Effector CD4-positive, alpha-beta T cell (primary cell): ENCODE measurements at regions not wholly inside any gene's neighbourhood (a gene's known extent, or its start where the extent isn't known, plus 50 kb on each side); places are given as distances from the start of the nearest gene placed in this dataset.

Experiments used
- DNase-seq: peaks from one replicate; pipeline ENCODE4 v3.0.0-alpha.2; 2020

DNA sequence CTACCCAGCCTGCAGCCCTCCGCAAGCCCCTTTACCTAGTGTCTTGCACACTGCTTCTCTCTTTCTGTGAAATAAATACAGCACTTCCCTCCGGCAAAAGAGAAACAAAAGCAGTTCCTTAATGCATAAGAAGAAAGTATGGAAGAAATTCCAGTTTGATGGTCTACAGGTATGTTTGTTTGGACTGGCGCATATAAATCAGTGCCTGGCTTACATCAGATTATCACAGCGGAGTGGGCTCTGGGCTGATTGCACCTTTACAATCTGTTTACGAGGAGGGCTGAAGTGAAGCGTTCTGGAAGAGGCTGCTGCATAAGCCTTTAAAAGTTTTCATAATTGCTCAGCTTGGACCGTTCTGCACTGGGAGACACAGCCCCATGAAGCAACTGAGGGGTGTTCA, 153.5 kb upstream of the FOXF1 start:
- DNase-seq: no peak

DNA sequence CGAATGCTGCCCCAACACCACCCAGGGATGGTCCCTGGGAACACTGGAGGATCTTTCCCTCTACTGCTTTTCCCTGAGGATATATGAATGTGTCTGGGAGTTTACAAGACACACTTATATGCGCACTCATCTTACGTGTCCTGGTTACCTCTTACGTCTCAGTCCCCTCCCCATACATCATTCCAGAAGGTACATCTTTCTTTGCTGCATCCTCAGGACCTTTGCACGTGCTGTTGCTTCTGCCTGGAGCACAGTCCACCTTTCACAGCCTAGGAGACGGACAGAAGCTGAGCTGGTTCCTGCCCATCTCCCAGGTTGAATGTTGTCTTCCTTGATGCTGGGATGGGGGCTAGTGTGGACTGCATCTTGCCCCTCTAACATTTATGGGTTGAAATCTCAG, 153.0 kb upstream of the FOXF1 start:
- no peak for DNase-seq

DNA sequence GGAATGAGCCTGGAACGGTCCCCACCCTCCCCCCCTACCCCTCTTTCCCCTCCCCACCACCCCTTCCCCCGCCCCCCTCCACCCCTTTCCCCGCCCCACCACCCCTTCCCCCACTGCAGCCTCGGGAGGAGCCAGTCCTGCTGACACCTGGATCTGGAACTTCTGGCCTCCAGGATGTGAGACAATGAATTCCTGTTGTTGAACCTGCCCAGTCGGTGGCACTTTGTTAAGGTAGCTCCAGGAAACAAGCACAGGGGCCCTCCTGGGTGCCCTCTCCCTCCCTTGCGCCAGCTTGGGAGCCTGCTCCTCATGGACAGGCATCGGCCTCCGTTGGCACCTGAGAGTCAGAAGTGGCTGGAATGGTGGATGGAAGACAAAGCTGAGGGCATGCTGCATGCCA, 152.4 kb upstream of the FOXF1 start:
- DNase-seq: no peak

DNA sequence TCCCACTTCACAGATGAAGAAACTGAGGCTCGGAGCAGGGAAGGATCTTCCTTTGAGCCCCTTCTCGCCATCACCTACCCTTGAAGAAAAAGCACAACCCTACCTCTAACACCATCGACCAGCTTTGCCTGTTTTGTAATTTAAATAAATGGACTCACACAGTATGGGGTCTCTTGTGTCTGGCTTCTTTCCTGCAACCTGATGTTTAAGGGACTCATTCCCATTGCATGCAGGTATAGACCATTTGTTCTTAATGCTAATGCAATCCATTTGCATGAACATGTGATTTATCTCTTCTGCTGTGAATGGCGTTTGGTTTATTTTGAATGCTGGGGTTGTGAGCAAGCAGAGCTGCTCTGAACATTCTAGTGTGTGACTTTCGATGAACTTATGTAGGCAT, 150.8 kb upstream of the FOXF1 start:
- DNase-seq: no peak

DNA sequence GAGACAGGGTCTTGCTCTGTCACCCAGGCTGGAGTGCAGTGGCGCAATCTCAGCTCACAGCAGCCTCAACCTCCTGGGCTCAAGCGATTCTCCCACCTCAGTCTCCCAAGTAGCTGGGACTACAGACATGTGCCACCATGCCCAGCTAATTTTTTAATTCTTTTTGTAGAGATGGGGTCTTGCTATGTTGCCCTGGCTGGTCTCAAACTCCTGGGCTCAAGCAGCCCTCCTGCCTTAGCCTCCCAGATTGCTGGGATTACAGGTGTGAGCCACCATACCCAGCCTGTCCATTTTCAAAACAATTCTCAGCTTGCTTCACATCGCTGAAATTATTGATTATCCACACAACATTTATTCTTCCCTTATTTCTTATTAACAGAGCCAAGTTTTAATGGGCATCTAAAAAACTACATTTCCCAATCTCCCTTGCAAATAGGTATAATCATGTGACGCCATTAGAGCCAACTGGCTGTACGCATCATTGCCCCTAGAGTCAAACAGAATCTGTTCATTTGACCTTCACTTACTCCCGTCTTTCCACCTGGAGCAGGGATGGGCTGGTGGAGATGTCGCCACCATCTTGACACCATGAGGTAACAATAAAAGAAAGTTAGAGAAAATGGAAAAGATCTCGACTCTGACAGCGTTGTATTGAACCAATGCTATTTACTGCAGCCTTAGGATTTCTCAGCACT, 148.0 kb upstream of the FOXF1 start:
- DNase-seq: no peak

DNA sequence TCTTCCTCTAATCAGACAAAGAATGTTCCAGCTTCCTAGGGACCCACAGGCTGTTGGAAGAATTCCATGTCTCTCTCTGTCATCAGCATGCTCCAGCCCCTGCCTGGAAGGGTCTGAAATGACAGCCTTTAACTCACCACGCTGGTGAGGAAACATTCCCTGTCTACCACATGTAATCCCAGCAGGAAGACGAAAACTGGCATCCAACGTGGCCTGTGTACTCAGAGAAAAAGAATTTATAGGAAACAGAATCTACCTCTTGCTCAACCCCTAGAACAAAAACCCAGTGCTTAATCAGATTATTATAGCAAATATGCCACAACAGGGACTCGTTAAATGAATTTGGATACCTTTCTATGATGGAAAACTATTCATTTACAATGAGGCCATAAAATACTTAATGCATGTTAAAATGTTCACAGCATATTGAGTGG, 147.3 kb upstream of the FOXF1 start:
- DNase-seq: no peak

DNA sequence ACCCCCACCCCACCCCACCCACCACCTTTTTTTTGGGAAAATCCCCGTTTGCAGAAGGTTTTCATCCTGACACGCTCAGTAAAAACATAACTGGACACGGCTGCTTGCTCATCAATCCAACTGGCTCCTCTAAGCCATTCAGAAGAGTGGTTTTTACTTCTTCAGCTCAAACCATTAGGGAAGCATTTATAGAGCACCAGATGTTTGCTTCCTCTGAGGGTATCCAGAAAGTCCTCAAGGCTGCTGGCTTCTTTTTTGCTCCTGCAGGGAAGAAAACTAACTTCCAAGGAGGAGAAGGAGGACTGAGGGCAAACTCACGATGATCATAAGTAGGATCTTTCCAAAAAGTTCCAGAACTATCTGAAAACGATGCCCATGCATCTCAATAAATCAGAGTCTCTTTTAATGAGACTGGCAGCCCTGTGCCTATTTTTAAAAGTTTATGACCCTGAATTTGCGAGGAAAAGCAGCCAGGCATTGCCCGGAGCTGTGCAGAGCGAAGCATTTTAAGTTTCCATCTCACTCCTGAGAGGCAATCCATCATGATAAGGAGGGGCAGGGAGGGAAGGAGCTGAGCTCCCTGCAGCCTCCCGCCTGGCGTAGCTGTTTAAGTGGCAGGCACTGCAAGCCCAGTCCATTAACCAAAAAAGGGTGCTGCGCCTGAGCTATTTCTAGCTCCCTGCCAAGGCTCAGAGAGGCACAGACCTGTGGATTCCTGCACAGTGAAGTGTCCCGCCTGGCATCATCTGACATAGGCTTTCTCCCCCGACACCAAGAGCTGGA, 146.3 kb upstream of the FOXF1 start:
- DNase-seq: no peak

DNA sequence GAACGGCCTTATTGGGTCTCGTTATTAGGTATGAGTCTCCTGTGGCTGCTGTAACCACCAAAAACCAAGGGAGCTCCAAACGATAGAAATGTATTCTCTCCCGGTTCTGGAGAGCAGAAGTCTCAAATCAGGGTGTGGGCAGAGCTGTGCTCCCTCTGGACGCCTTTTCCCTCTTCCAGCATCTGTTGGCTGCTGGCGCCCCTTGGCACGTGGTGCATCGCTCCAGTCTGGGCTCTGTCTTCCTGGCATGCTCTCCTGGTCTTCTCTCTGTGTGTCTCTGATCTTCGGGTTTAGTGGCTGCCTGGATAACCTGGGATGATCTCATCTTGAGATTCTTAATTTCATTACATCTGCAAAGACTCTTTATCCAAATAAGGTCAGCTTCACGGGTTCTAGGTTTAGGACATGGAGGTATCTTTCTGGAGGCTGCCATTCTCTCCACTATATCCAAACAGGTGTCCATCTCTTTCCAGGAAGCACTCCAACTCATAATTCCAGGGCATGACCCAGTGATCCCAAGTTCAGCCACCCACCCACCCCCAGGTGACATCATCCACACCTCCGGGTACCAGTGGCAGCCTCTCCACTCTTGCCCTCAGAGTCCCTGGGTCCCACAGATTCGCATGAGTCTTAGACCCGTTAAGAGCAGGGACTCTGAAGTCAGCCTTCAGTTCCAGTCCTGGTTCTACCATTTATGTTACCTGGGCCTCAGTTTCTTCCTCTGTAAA, 145.5 kb upstream of the FOXF1 start:
- DNase-seq: no peak

DNA sequence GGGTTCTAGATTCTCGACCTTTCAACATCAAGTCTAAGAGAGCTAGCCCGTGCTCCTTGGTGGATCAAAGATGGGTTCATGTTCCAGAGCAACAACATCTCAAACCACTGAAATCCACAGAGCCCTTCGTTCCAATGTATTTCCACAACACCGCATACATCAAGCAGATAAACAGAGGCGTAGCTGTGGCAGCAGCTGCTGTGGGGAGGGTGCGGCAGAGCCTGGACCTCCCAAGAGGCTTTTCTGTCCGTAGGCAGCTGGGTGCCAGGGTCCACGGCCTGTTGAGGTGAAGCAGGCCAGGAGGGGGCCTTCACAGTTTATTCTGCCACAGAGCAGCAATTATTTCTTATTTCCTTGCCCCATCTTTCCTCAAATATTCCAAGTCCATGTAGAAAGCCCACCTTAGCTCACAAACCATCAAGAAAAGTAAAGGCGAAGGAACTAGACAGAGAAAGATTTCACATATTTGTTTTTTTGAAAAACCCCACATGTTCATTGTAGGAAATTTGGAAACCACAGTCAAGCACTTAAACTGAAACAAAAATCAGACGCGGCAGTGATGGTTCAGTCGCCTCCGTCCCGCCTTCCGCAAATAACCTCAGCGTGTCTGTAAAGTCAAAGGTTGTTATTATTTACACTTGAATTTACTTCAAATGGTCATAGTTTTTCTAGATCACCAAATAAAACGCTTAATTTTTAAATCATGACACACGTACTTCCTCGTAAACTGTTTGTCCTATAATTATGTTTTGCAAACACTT, 144.6 kb upstream of the FOXF1 start:
- DNase-seq: no peak

DNA sequence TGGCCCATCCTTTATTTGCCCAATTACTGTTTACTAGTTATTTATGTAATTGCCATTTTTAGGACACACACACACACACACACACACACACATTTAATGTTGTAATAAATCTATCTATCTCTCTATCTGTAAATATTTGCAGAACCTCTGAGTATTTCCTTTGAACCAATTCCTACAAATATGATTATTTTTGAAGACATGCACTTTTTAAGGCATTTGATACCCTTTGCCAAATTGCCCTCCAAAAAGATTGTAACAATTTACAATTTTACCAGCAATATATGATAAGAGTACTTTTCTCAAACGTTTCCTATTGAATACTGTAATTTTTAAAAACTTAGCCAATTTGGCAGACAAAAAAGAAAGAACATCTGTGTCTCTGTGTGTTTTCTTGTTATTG, 143.8 kb upstream of the FOXF1 start:
- no peak for DNase-seq

DNA sequence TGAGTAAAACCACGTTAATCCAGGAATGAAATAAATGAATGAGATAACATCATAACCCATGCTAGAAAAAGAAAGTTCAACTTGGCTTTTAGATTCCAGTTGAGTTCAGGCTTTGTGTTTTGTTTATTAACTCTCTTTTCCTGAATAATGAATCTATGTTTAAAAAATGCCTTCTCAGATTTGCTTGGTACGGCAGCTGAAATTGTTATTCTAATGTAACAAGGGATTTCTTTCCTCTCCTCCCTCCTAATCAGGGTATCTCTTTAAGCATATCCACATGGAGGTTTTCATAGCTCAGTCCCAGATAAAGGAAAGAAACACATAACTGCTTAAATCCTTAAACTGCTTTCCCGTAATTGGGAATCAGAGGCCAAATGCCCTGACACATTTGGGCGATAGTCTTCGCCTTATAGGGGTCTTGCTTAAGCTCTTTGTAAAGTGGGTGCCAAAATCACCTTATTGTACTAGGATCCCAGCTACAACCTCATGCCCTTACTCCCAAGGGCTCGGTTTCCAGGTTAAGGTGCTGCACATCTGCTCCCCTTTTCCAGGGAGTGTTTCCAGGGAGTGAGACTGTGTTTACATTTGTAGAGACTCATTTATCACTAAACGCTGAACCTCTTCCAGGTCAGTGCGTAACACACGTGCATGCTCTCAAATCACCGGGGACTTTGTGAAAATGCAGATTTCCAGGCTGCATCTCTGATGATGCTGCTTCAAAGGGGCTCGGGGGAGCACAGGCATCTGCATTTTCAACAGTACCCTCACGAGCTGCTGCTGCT, 142.8 kb upstream of the FOXF1 start:
- no peak for DNase-seq

DNA sequence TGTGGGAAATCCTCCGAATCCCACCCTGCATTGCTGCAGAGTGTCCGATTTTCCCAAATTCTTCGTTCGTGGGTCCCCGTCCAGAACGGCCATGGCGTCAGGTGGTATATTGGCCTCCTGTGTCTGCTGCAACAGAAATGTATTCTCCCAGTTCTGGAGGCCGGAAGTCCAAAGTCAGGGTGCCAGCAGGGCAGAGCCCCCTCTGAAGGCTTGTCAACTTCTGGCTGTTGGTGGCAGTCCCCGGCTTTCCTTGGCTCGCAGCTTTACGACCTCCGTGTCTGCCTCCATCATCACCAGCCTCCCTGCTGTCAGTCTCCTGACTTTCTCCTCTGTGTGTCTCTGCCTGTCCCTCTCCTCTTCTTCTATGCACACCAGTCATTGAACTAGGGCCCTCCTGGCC, 142.1 kb upstream of the FOXF1 start:
- no peak for DNase-seq

DNA sequence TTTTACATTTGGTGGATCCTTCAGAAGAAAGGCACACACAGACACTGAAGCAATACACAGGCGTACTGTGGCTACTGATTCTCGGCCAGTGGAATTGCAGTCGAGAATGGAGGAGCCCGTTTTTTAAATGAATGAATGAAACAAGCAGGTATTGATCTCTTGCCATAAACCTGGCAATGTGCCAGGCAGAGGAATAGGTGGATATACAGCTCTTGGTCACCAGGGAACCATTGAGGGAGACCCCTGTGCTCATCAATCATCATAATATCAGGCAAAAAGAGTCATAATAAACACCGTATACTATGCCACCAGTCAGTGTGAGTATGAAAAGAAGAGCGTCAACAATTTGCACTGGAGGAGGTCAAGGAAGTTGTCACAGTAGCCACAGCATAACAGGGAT, 140.3 kb upstream of the FOXF1 start:
- DNase-seq: no peak

DNA sequence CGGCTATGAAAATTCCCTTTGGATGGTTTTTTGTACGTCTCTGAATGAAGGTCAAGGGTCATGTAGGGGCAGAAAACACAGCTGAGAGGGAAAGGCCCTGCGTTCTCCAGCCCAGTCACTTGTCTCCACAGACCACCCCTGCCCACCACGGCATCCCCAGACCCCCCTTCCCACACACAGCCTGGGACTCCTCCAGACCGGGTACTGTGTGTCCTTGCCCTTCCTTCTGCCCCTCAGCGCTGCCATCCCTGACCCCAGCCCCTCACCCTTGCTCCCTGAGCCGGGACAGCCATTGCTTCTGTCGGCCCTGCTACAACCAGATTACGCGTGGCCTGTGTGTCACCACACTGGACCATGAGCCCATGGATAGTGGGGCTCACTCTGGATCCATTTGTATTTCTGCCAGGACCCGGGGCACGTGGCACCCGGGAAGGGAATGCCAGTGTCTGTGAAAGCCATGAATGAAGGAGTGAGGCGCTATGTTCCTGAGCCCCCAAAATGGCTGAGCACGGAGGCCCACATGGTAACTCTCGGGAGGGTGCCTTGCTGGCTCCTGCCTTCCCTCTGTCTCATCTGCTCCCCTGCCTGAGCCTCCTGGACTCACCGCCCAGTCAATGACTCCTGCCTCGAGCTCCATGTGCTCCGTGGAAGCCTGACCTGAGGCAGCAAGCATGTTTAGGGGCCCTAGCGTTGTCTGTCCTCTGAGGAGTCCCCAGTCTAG, 139.1 kb upstream of the FOXF1 start:
- DNase-seq: no peak

DNA sequence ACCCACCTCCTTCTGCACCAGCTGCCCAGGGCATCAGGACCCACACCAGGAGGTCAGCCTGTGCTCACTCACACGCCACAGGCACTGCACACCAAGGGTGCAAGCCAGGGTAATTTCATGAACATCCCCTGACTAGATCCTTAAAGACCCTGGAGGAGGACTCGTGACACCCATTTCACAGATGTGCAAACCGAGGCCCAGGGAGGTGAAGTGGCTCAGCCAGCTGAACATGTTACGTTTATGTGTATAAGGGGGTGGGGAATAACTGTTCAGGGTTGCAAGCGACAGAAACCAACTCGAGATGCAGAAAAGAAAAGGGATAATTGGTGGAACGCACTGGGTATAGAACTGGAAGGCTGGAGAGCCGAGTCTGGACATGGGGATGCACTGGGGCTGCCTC, 138.1 kb upstream of the FOXF1 start:
- DNase-seq: no peak

DNA sequence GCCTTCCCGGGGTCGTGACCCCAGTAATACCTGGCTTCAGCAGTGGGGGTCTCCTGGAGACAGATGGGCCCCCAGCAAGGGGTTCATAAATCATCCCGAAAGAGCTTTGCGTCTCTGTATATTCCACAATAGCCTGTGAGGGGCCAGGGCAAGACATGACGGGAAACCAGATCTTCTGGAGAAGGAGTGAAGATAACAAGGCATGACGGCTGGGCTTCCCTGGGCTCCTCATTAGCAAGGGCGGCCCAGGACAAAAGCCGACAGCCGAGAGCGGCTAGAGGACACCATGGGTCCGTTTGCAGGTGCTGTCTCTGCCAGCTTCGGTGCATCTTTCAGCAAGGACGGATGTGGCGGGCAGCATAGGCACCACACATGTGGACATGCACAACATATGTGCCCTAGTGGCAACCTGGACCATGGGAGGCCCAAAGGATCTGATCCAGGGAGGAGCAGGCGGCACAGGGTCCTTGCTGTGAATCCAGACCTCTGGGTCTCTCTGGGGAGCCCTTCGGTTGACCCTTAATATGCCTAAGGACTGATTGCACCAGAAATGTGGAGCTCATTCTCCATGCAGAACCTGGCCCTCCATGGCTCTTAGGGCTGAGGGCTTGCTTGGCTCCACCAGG, 136.9 kb upstream of the FOXF1 start:
- no peak for DNase-seq

DNA sequence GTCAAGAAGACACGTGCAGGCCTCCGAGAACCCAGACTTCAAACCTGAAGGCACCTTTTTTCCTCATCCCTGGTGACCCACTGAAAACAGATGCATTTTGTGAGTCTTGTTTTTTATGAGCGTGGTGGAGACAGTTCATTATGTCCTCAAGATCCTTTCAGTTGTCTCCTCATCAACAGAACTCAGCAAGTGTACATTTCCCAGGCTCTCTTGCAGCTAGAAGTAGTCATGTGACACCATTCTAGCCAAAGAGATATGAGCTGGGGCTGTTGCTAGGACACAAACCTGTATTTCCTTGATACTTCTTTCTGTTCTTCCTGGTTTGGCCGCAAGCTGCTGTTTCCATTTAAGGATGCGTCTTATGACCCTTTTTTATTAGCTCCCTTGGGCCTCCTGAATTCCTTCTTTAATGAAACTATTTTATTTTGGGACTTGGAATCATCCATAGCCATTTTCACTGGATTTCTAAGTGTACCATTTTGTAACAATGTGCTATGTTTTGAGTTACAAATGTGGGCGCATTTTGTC, 135.7 kb upstream of the FOXF1 start:
- DNase-seq: no peak

DNA sequence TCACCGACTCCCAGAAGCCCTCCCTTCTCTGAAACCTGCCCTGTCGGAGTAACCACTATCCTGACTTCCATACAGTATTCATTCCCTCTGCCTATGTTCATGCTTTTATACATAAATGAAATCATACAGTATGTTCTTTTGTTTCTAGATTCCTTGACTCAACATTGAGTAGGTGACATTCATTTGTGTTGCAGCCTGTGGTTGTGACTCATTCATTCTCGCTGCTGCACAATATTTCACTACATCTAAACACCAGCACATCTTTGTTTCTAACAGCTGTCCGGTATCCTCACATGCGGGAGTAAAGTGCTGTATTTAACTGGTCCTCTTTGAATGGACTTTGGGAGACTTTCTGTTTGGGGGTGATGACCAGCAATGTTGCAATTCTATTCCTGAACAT, 135.0 kb upstream of the FOXF1 start:
- no peak for DNase-seq

DNA sequence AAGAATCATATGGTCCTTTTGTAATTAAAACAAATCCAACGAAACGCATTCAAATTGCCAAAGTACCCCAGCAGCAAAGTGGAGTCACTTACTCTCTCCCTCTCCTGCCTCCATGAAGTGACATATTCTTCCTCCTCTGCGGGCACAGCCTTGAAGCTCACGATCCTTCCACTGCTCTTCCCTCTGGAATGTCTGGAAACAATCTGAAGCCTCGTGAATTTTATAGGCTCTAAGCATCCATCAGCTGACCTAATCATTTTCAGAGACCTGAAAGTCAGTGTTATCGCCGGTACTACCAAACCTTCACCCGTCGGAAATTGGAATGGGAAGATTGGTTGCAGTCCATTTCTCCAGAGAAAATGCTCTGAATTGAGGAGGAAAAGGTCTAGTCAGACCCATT, 134.5 kb upstream of the FOXF1 start:
- DNase-seq: no peak

DNA sequence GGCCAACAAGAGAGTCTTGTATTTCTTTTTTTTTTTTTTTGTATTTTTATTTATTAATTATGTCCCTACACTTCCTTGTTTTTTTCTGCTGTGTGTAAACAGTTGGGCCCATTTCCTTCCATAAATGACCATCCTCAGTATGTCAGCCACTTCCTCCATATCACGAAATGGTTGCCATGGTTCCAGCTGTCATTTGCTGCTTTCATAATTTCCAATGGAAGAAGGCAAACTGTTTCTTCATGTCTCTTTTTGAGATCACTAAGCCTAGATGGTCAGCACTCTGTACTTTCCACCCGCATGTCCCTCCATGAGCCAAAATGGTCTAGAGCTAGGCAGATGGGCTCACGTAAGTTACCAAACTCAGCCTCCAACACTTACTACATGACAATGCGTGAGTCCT, 133.5 kb upstream of the FOXF1 start:
- DNase-seq: no peak
